ENCODE measurements at regions not wholly inside any gene's neighbourhood (a gene's known extent, or its start where the extent isn't known, plus 50 kb on each side); places are given as distances from the start of the nearest gene placed in this dataset.
A peak's percentile ranks its signal among the peaks of the same experiment; 100 is the strongest.

- TF ChIP-seq ZNF462 (CRISPR knock-in tag; IDR thresholded peaks at IDR 0.05) (no peak), POLR2AphosphoS5 (IDR thresholded peaks at IDR 0.05; ENCODE audit: low read depth) (no peak), CREB1 (CRISPR knock-in tag; IDR thresholded peaks at IDR 0.05; ENCODE audit: low read depth) (no peak), CTCF (conservative IDR thresholded peaks at IDR 0.05; ENCODE audit: low read depth in 2 of 2) (no peak), ZNF114 (CRISPR knock-in tag; IDR thresholded peaks at IDR 0.05) (no peak)
Observed at GRCh38 chr1:209455145-209455544, 128.4 kb upstream of the CAMK1G start (continued).

- Mint-ChIP-seq H3K27me3 (ENCODE audit: insufficient read depth, low read depth, poor library complexity) (peaks cover 5% of the 10 kb centered on the region), H3K36me3 (ENCODE audit: low read depth) (peaks cover under 1% of the 10 kb centered on the region; the same call in 1 of the 3 replicates), H3K9me3 (peaks cover 12% of the 10 kb centered on the region), H3K4me1 (peaks cover 22% of the 10 kb centered on the region), H3K4me3 (no peak overlapping the region), H3K27ac (no peak overlapping the region)
- no peaks in the 10 kb centered on the region for H4K20me1 ChIP-seq (replicated peaks; ENCODE audit: insufficient read depth)
- 0 out of 2 replicates have a peak, but pooled peaks cover under 1% of the 10 kb centered on the region for H3K36me3 ChIP-seq (ENCODE audit: insufficient read depth)
- no peaks in the 10 kb centered on the region for H3K79me2 ChIP-seq (replicated peaks; ENCODE audit: insufficient read depth)
- H3K9me2 ChIP-seq (ENCODE audit: insufficient read depth): peaks cover 5% of the 10 kb centered on the region; the same call in 1 of the 2 replicates
- H2AFZ ChIP-seq: no peak overlapping the region
- H3F3A ChIP-seq (replicated peaks; ENCODE audit: low read depth): no peaks in the 10 kb centered on the region
- no peak overlapping the region for H3K4me3 ChIP-seq
- DNase-seq (ENCODE audit: low spot score) (no peak), ATAC-seq (peak; percentile 31; the same call in 2 of the 3 replicates)
- no peak overlapping the region for H3K4me2 ChIP-seq
- no peaks in the 10 kb centered on the region for H3K27me3 ChIP-seq (ENCODE audit: insufficient read depth)
- no peak overlapping the region for H3K27ac ChIP-seq (ENCODE audit: low read depth)
- peaks cover 21% of the 10 kb centered on the region for H3K4me1 ChIP-seq (ENCODE audit: insufficient read depth)
- TF ChIP-seq NANOG (IDR thresholded peaks at IDR 0.05; ENCODE audit: borderline replicate concordance): no peak
- TF ChIP-seq ZNF462 (CRISPR knock-in tag; IDR thresholded peaks at IDR 0.05): no peak
- no peak for TF ChIP-seq CREB1 (CRISPR knock-in tag; IDR thresholded peaks at IDR 0.05; ENCODE audit: low read depth)
- TF ChIP-seq EZH2phosphoT487 (IDR thresholded peaks at IDR 0.05; ENCODE audit: unreplicated experiment): no peak
Observed at GRCh38 chr1:209455661-209456358, 127.7 kb upstream of the CAMK1G start.

Measured in GM23338 (cell line).